GM12873 (cell line): ENCODE measurements at regions not wholly inside any gene's neighbourhood (a gene's known extent, or its start where the extent isn't known, plus 50 kb on each side); places are given as distances from the start of the nearest gene placed in this dataset.

Experiments used
- CTCF ChIP-seq: IDR thresholded peaks from 2 replicates; pipeline ENCODE4 v1.5.1; 2012; ENCODE audit warnings: low read depth, mild to moderate bottlenecking, moderate library complexity, low read length, control low read depth; ENCODE audit not compliant: insufficient read depth; ENCODE audit errors: missing control alignments

GRCh38 chr10:121127151-121127906 is 276.2 kb downstream of the WDR11 start:
- TF ChIP-seq CTCF: no peak

GRCh38 chr10:121128164-121128563 is 277.0 kb downstream of the WDR11 start:
- no peak for TF ChIP-seq CTCF

- no peak for TF ChIP-seq CTCF
Observed at GRCh38 chr10:121129266-121129665, 278.1 kb downstream of the WDR11 start.

DNA sequence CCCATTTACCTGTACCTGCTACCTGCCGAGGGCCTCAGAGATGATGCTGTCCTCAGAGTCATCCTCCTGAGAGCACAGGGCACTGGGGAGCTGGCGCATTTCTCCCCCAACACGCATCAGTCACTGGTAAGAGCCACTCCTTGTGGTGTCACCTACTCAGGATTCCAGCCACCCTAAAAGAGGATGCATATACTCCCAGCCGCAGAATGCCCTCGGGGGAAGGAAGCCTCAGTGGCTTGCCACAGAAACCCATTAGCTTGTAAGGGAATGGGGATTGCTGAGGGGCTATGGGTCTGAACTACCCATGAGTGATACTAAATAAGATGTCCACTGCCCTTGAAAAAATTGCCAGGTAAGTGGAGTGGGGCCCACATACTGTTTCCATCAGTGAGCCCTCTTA is 279.2 kb downstream of the WDR11 start:
- no peak for TF ChIP-seq CTCF

- no peak for TF ChIP-seq CTCF
Observed at GRCh38 chr10:121131014-121131413, 279.9 kb downstream of the WDR11 start.

GRCh38 chr10:121131426-121132265 is 280.5 kb downstream of the WDR11 start:
- no peak for TF ChIP-seq CTCF

DNA sequence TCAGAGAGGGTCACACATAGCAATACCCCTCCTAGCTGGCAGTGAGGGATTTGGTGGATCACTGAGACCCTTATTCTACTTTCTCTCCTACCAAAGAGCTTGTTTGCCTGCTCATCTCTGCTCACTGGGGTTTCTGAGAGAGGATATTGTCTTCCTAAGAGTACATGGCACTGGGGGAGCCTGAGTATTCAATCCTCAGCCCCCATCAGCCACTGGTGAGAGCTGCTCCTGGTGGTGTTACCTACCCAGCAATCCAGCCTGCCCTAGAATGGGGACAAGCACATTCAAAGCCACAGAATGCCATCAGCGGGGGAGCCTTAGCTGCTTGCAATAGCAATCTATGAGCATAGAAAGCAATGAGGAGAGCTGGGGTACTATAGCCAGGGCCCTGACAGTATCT is 281.1 kb downstream of the WDR11 start:
- no peak for TF ChIP-seq CTCF
